Astrocyte (in vitro differentiated cells and primary cell): ENCODE measurements at regions not wholly inside any gene's neighbourhood (a gene's known extent, or its start where the extent isn't known, plus 50 kb on each side); places are given as distances from the start of the nearest gene placed in this dataset.
"Not testable (repeated sequence)": the region's sequence is repeated elsewhere in the genome, so short reads cannot be mapped to it uniquely, and the experiment has no call there.

Experiments used
- DNase-seq: peaks from one replicate; pipeline ENCODE4 v3.0.0-alpha.2; 2010; ENCODE audit warnings: low read depth
- FAIRE-seq: peaks from 2 replicates; lab custom pipeline; 2011; peaks lifted over from hg19 to GRCh38; lab: Jason Lieb, UNC
- H2AFZ ChIP-seq: 2 replicates; pipeline ENCODE4 v1.6.0; 2012; ENCODE audit warnings: low read depth, low read length, inconsistent platforms
- H3K27ac ChIP-seq: 2 replicates; pipeline ENCODE4 v1.5.1; 2011; ENCODE audit warnings: low read depth, low read length, inconsistent platforms
- H3K27me3 ChIP-seq: 2 replicates; pipeline ENCODE4 v1.6.0; 2011; ENCODE audit warnings: low read length, inconsistent platforms; ENCODE audit not compliant: insufficient read depth
- H3K36me3 ChIP-seq: 2 replicates; pipeline ENCODE4 v1.5.1; 2011; ENCODE audit warnings: low read length, inconsistent platforms; ENCODE audit not compliant: insufficient read depth
- H3K4me1 ChIP-seq: 2 replicates; pipeline ENCODE4 v1.5.1; 2011; ENCODE audit warnings: low read length, inconsistent platforms; ENCODE audit not compliant: insufficient read depth
- H3K4me2 ChIP-seq: 2 replicates; pipeline ENCODE4 v1.6.0; 2012; ENCODE audit warnings: low read length, inconsistent platforms
- H3K4me3 ChIP-seq: 2 replicates; pipeline ENCODE4 v1.5.1; 2011; ENCODE audit warnings: low read depth, mild to moderate bottlenecking, low read length, inconsistent platforms; ENCODE audit not compliant: insufficient read depth
- H3K79me2 ChIP-seq: 2 replicates; pipeline ENCODE4 v1.6.0; 2012; ENCODE audit warnings: mild to moderate bottlenecking, low read length, inconsistent platforms; ENCODE audit not compliant: insufficient read depth
- H3K9ac ChIP-seq: 2 replicates; pipeline ENCODE4 v1.6.0; 2012; ENCODE audit warnings: mild to moderate bottlenecking, low read length, inconsistent platforms
- H3K9me3 ChIP-seq: 2 replicates; pipeline ENCODE4 v1.5.1; 2012; ENCODE audit warnings: low read depth, mild to moderate bottlenecking, low read length, inconsistent platforms; ENCODE audit not compliant: insufficient read depth
- H4K20me1 ChIP-seq: 2 replicates; pipeline ENCODE4 v1.6.0; 2012; ENCODE audit warnings: low read length, inconsistent platforms; ENCODE audit not compliant: insufficient read depth
- H3K27ac Mint-ChIP-seq: one replicate; pipeline ENCODE4 v1.8.0; 2021; ENCODE audit warnings: mild to moderate bottlenecking, mixed read lengths; ENCODE audit not compliant: unreplicated experiment
- H3K27me3 Mint-ChIP-seq: one replicate; pipeline ENCODE4 v1.8.0; 2021; ENCODE audit warnings: low read depth, mixed read lengths; ENCODE audit not compliant: unreplicated experiment
- H3K36me3 Mint-ChIP-seq: one replicate; pipeline ENCODE4 v1.8.0; 2021; ENCODE audit warnings: low read depth, mixed read lengths; ENCODE audit not compliant: unreplicated experiment
- H3K4me1 Mint-ChIP-seq: one replicate; pipeline ENCODE4 v1.8.0; 2021; ENCODE audit warnings: low read depth, mixed read lengths; ENCODE audit not compliant: unreplicated experiment
- H3K4me3 Mint-ChIP-seq: one replicate; pipeline ENCODE4 v1.8.0; 2021; ENCODE audit warnings: mild to moderate bottlenecking, moderate library complexity, mixed read lengths; ENCODE audit not compliant: unreplicated experiment
- H3K9me3 Mint-ChIP-seq: one replicate; pipeline ENCODE4 v1.8.0; 2021; ENCODE audit warnings: mild to moderate bottlenecking, mixed read lengths; ENCODE audit not compliant: unreplicated experiment
- CTCF ChIP-seq: IDR thresholded peaks from 2 replicates; pipeline ENCODE4 v1.5.1; 2011; ENCODE audit warnings: low read depth, mild to moderate bottlenecking, inconsistent platforms, low read length, moderate library complexity; ENCODE audit not compliant: insufficient read depth
- EZH2 ChIP-seq: IDR thresholded peaks from 2 replicates; pipeline ENCODE4 v1.6.1; 2012; ENCODE audit warnings: mild to moderate bottlenecking, low read length, inconsistent platforms; ENCODE audit not compliant: insufficient read depth

GRCh38 chr11:80702264-80702663 lies 1261.4 kb upstream of the TENM4 start:
- Histone ChIP-seq H3K27me3 (no peaks in the 10 kb centered on the region), H3K4me3 (no peak overlapping the region), H3K36me3 (no peaks in the 10 kb centered on the region), H3K4me1 (no peaks in the 10 kb centered on the region), H3K9ac (no peak overlapping the region), H4K20me1 (no peaks in the 10 kb centered on the region), H3K9me3 (no peaks in the 10 kb centered on the region), H3K79me2 (no peaks in the 10 kb centered on the region), H2AFZ (no peak overlapping the region), H3K27ac (no peak overlapping the region), H3K4me2 (no peak overlapping the region)
- DNase-seq (peak; percentile 8), FAIRE-seq (no peak)
- H3K4me1 Mint-ChIP-seq, result peaks cover 23% of the 10 kb centered on the region
- H3K9me3 Mint-ChIP-seq, result peaks cover 3% of the 10 kb centered on the region
- no peak for TF ChIP-seq CTCF
- TF ChIP-seq EZH2, result no peak
- no peaks in the 10 kb centered on the region for H3K36me3 Mint-ChIP-seq
- H3K4me3 Mint-ChIP-seq, result no peak overlapping the region
- no peaks in the 10 kb centered on the region for H3K27me3 Mint-ChIP-seq
- no peak overlapping the region for H3K27ac Mint-ChIP-seq

- Histone ChIP-seq H3K4me2 (no peak overlapping the region), H2AFZ (no peak overlapping the region), H3K27ac (no peak overlapping the region), H4K20me1 (no peaks in the 10 kb centered on the region), H3K79me2 (no peaks in the 10 kb centered on the region), H3K36me3 (no peaks in the 10 kb centered on the region), H3K9me3 (no peaks in the 10 kb centered on the region), H3K4me3 (no peak overlapping the region), H3K9ac (no peak overlapping the region), H3K27me3 (no peaks in the 10 kb centered on the region), H3K4me1 (no peaks in the 10 kb centered on the region)
- Mint-ChIP-seq H3K27ac (no peak overlapping the region), H3K4me1 (peaks cover 23% of the 10 kb centered on the region), H3K4me3 (no peak overlapping the region), H3K9me3 (peaks cover 2% of the 10 kb centered on the region), H3K36me3 (no peaks in the 10 kb centered on the region), H3K27me3 (no peaks in the 10 kb centered on the region)
- TF ChIP-seq EZH2 (no peak), CTCF (no peak)
- FAIRE-seq (no peak), DNase-seq (no peak)
Observed at GRCh38 chr11:80700386-80700785, 1259.6 kb upstream of the TENM4 start.

- not testable (repeated sequence) for H3K79me2 ChIP-seq, H3K4me3 ChIP-seq, H3K27me3 Mint-ChIP-seq, H3K36me3 Mint-ChIP-seq, H3K4me1 ChIP-seq, H3K27me3 ChIP-seq, H3K9ac ChIP-seq, H3K27ac ChIP-seq, DNase-seq, H3K36me3 ChIP-seq, H3K4me2 ChIP-seq, H4K20me1 ChIP-seq, FAIRE-seq, H3K9me3 ChIP-seq, H3K9me3 Mint-ChIP-seq, H3K4me3 Mint-ChIP-seq
- peak overlapping the region; percentile 34 for H2AFZ ChIP-seq
- Mint-ChIP-seq H3K4me1 (peaks cover 26% of the 10 kb centered on the region), H3K27ac (peak overlapping the region; percentile 14)
Observed at GRCh38 chr11:80699406-80700177, 1258.8 kb upstream of the TENM4 start.
